CD4-positive, alpha-beta T cell treated with Interleukin-15 for 1 hour (primary cell): ENCODE measurements at regions not wholly inside any gene's neighbourhood (a gene's known extent, or its start where the extent isn't known, plus 50 kb on each side); places are given as distances from the start of the nearest gene placed in this dataset.

ENCODE experiments used
- DNase-seq: peaks from one replicate; pipeline ENCODE4 v3.0.0-alpha.2; 2020

GRCh38 chr13:44293908-44294735 lies 79.5 kb upstream of the SERP2 start:
- no peak for DNase-seq

GRCh38 chr13:44294876-44295275 lies 78.7 kb upstream of the SERP2 start:
- no peak for DNase-seq

- no peak for DNase-seq
These were observed 76.8 kb upstream of the SERP2 start for GRCh38 chr13:44296856-44297255.

GRCh38 chr13:44298314-44298713 lies 75.3 kb upstream of the SERP2 start:
- DNase-seq, result no peak

GRCh38 chr13:44299152-44299943 lies 74.3 kb upstream of the SERP2 start:
- no peak for DNase-seq

- DNase-seq, result peak; percentile 25
These were observed 72.6 kb upstream of the SERP2 start for GRCh38 chr13:44300895-44301638.

GRCh38 chr13:44301639-44302015 lies 72.0 kb upstream of the SERP2 start:
- no peak for DNase-seq

- no peak for DNase-seq
These were observed 71.4 kb upstream of the SERP2 start for GRCh38 chr13:44302233-44302632.

GRCh38 chr13:44302940-44303575 lies 70.6 kb upstream of the SERP2 start:
- DNase-seq, result no peak

- DNase-seq, result no peak
These were observed 69.8 kb upstream of the SERP2 start for GRCh38 chr13:44303681-44304432.

GRCh38 chr13:44304433-44304725 lies 69.2 kb upstream of the SERP2 start:
- DNase-seq, result no peak

- DNase-seq, result no peak
These were observed 68.3 kb upstream of the SERP2 start for GRCh38 chr13:44305286-44305685.

GRCh38 chr13:44305917-44306370 lies 67.7 kb upstream of the SERP2 start:
- no peak for DNase-seq

GRCh38 chr13:44306371-44307192 lies 67.0 kb upstream of the SERP2 start:
- DNase-seq, result no peak

- no peak for DNase-seq
These were observed 66.4 kb upstream of the SERP2 start for GRCh38 chr13:44307255-44307654.

GRCh38 chr13:44307844-44308243 lies 65.8 kb upstream of the SERP2 start:
- DNase-seq, result no peak

- no peak for DNase-seq
These were observed 65.3 kb upstream of the SERP2 start for GRCh38 chr13:44308352-44308751.

GRCh38 chr13:44309794-44310757 lies 63.5 kb upstream of the SERP2 start:
- no peak for DNase-seq

GRCh38 chr13:44311011-44311780 lies 62.4 kb upstream of the SERP2 start:
- DNase-seq, result no peak
